Fibroblast of skin of left quadriceps (primary cell): ENCODE measurements at regions not wholly inside any gene's neighbourhood (a gene's known extent, or its start where the extent isn't known, plus 50 kb on each side); places are given as distances from the start of the nearest gene placed in this dataset.

Experiments
- DNase-seq, 2 experiments: peaks; one replicate each; pipeline ENCODE4 v3.0.0-alpha.2; 2013; ENCODE audit warnings: low read depth in 2 of 2

DNA sequence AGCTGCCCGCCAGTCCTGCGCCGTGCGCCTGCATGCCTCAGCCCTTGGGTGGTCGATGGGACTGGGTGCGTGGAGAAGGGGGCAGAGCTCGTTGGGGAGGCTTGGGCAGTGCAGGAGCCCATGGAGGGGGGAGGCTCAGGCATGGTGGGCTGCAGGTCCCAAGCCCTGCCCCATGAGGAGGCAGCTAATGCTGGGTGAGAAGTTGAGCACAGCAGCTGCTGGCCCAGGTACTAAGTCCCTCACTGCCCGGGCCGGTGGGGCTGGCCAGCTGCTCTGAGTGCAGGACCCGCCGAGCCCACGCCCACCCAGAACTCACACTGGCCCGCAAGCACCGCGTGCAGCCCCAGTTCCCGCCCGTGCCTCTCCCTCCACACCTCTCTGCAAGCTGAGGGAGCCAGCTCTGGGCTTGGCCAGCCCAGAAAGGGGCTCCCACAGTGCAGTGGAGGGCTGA is 764.3 kb upstream of the TYRP1 start:
- no peak for DNase-seq

DNA sequence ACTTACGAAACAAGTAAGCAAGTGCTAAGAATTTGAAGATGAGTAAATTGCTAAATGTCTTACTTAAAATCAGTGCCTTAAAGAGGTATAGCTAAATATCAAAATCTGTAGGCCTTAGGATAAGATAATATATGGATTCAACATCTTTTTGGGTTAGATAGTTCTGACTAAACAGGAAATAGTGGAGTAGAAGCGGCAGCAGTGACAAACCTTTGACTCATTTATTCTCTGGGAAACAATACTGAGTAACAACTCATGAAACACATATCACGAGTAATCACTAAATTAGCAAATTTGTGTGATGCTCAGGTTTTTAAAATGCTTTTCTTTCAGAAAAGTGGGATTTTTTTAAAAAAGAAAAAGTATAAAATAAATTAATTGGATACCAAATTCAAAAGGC is 762.1 kb upstream of the TYRP1 start:
- DNase-seq, result peak in 1 of 2 experiments; percentile 14

DNA sequence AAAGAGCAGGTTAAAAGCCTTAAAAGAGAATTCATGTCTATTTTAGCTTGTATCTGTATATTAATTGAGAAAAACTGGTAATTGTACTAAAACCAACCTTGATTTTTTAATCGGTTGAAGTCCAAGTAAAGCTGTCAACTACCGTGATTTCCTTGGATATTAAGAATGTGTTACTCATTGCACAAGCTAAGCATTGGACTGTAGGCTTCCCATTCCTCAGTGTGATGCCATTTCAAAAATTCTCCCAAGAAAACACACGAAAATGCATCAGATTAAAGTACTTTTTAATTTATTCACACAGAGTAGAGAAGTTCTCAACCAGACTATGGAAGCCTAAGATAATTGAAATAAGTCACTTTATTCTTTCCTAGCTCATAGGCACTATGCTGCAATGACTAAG is 761.4 kb upstream of the TYRP1 start:
- DNase-seq, result no peak

DNA sequence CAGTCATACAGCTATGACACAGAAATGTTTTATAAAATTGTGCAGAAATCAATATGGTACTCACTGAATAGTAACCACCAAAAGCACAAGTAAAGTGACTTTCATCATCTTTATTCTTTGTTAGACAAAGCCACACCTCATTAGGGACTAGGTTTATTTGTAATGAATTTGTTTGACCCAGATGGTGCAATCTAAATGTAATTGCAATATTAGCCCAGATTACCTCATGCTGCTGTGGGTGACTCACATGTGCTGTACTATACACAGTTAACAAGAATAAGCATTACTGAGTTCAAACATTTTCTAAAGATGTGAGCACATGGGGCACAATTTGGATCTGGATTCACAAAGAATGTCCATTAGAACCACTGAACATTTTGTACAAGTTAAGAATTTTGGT is 759.3 kb upstream of the TYRP1 start:
- peak; percentile 88 for DNase-seq

DNA sequence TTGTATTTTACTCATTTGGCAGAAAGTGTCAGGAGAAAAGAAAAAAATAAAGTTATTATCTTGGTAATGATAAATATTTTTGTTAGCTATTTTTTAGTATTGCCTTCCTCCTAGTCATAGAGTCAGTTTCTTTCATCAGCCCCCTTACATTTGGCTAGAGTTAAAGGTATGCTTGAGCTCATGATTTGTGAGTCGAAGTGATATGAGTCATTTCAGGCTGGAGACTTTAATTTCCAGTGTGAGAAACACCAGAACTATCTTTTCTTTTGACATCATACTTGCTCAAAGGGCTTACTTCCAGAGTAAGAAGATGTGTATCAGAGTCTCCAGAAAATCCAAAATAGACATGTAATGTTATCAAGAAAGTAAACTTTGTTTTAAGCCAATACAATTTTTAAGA is 746.7 kb upstream of the TYRP1 start:
- peak; percentile 62 to 65 for DNase-seq

DNA sequence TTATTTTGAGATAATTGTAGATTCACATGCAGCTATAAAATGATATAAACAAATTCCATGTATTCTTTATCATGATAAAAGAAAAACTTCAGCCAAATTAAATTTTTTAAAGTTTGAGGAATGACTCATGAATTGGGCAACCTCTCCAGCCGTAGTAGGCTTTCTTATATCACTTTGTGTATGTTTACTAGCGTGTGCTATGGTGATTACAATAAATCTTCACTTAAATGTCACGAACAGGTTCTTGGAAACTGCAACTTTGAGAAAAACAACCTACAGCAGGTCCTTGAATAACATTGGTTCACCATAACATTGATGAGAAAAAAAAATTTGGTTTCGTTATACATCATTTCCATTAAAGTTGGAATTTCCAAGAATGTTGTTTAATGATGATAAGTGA is 730.9 kb upstream of the TYRP1 start:
- DNase-seq, result no peak

DNA sequence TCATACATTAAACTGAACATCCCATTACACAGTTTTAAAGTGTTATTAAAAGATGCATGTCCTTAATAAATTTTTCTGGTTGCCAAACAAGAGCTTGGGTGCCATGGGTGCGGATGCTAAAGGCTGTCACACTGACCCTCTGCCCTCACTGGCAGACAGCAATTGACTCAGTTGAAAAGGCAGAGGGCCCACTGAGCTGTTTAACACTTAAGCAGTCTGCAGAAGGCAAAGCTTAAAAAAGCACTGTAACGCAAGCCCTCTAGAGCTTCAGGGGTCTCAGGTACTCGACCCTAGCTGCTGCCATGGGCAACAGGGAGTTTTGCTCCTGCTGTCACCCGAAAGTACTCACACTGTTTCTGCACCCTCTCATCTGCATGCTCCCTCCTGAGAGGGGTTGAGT is 726.4 kb upstream of the TYRP1 start:
- DNase-seq, result no peak

DNA sequence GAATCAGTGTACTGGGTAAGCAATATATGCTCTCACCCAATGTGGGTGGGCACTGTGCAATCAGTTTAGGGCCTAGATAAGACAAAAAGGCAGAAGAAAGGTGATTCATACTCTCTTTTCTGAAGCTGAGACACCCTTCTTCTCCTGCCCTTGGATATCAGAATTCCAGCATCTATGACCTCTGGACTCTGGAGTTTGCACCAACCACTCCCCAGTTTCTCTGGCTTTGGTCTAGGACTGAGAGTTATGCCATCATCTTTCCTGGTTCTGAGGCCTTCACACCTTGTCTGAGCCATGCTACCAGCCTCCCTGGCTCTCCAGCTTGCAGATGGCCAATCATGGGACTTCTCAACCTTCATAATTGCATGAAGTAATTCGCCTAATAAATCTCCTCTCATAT is 724.6 kb upstream of the TYRP1 start:
- DNase-seq, result no peak

DNA sequence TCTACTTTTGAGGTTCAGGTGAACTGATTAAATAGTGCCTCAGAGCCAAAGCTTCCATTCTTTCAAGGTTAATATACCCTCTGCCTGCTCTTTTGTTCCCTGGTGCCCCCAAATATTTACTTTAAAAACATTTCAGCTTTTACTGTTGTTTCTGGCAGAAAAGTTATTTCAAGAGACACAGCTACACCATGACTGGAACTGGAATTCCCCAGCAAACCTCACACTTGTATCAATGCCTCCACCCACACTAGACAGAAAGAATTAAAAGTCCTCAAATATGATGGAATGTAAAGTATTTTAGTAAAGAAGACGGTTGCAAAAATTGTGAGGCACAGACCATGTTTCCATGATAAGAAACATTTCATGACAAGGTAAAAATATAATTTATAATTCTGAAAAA is 720.2 kb upstream of the TYRP1 start:
- no peak for DNase-seq

DNA sequence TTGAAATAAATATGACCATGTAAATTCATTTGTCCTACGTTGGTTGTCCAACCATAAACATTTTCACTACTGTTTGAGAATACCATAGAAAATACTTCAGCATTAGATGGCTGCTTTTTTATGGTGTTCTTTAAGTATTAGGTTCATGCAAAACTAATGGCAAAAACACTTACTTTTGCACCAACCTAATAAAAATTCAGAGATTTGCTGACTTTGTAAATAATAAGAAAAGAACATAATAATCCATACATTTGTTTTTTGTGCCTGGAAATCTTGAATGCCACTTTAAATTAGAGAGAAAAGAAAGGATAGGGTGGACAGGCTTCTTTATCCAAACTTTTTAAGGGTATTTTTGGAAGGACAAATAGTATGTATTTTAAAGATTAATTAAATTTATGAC is 719.7 kb upstream of the TYRP1 start:
- DNase-seq, result no peak

DNA sequence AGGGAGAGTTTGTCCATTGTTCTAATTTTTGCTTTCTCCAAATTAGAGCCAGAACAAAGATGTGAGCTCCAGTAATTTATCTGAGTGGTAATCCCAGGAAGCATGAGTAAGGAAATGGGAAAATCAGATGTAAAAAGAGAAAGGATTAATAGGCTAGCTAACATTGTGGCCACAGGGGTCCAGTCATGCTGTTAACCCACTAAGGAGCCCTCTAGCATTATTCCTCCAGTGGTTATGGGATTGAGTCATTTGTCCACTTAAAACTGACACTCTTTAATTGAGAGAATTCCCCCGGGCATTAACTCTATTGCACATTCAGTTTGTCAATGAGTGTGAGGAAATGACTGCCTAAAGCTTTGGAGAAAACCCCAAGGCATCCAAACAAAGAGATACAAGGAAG is 700.3 kb upstream of the TYRP1 start:
- DNase-seq, result peak in 1 of 2 experiments; percentile 2

DNA sequence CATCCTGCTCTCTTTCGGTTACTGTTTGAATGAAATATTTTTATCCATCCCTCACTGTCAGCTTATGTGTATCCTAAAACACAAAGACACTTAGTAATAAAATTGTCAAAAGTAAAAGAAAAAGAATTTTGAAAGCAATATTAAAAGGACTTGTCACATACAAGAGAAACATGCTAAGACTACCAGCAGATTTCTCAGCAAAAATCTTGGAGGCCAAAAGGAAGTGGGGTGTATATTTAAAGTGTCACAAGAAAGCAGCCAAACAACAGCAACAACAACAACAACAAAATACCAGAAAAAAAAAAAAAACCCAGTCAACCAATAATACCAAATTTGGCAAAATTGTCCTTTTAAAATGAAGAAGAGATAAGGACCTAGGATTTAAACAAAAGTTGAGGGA is 678.7 kb upstream of the TYRP1 start:
- DNase-seq, result no peak

DNA sequence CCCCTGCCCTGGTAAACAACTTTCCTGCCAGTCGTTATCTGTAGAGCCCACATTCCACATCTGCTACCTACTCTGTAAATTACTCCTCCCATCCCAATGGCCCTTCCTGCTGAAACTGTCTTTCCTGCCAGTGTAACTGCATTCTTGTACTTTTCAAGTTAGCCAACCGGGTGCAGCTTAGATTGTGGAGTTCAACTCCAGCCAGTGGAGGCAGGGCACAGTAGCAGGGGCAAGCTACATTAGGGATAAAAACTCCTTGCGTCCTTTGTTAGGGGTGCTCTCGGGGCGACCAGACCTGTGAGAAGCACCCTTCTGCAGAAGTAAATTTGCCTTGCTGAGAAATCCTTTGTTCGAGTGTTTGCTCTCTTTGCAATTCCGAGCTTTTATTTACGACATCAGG is 639.0 kb upstream of the TYRP1 start:
- no peak for DNase-seq

DNA sequence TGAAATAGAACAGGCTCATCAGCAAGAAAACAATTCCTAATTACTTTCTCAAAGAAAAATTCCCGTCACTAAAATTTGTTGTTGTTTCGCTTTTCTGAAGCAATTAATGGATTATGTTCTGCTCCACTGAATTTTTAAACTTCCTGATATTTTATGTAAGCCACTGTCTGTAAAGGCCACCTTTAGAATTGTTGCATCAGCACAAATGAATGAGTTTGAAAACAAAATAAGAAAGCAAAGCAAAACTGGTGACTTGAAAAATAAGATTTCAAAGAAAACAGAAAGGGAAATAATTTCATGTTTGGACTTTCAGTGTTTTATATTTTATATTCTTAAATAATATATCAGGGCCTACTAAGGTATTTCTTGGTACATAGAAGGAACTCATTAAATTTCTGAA is 636.3 kb upstream of the TYRP1 start:
- DNase-seq, result no peak

DNA sequence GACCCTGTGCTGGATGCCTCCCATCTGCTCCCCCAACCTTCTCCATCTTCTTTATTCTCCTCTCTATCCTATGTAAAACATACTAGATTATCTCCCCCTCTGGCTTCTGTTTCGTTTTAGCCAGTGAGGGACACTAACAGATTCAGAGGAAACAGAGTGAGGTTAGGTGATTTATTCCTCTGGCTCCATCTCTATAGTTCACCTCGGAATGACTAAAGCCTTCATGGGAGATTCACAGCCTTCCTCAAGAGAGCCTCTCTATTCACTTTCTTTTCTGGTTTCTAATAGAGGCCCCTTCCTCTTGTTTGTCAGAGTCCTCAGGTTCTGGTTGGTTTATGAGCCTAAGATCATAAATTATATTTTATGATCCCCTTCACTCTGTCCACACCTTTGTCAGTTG is 633.1 kb upstream of the TYRP1 start:
- DNase-seq, result no peak

DNA sequence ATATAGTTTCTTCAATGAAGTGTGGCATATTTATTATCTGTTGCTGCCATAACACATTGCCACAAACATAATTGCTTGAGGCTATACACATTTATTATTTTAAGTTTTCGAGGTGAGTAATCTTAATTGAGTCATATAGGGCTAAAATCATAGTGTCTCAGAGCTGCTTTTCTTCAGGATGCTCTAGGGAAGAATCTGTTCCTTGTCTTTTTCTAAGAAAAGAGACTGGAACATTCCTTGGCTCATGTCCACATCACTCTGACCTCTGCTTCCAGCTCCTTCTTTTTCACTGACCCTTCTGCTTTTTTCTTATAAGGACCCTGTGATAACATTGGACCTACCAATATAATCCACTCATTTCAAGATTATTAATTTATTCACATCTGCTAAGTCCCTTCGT is 632.4 kb upstream of the TYRP1 start:
- no peak for DNase-seq

DNA sequence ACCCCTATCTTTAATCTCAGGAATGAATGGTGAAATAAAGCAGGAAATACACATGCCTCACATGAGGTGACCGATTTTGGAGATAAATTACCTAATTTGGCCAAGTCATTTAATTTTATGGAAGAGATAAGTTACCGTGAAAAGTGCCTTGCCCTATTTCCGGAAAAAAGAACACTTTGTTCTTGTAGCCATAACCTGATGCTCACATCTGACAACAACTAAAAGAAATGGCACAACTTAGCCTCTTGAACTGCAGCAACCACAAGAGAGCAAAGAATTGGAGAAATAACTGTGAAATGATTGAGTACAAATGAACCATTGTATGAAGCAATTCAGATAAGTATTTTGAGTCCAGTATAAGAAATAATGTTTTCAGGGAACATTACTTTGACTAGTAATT is 628.1 kb upstream of the TYRP1 start:
- DNase-seq, result no peak

DNA sequence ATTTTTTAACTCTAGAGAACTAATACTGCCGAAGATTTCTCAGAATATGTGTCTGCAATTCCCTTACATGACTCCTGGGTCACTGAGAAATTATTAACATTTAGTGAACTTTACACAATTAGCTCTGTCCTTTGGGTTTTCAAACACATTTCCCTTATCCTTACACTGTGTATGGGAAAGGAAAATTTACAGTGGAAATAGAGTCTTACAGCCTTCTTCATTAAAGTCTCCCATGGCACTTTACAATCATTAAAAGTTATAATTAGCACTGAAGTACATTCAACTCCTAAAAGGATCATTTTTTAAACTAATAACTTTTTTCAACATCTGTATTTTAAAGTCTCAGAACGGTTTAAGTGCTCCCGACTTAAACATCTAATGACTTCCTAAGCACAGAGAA is 627.5 kb upstream of the TYRP1 start:
- no peak for DNase-seq

DNA sequence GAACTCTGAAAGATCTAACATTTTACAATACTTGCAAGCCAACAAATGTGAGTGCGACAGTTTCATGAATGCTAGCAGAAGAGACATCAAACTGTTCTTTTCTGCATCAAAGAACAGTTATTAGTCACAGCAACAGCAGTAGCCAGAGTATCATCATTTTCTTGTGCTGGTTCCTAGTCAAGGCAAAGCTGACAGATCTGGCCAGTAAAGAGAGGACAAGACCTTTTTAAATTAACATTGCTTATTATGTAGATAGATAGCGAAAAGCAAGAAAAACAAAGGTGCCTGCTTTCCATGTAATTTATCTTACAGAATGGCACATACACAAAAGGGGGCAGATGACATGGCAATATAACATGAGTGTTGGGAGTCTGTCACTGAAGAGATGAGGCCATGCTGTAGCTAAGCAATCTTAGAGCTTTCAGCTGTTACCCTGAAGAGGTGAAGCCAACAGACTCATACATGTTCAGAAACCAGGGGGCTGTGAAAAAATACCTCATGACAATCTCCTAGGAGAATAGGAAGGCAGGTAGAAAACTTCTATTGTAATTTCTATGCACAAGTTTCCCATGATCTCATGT is 626.6 kb upstream of the TYRP1 start:
- no peak for DNase-seq

DNA sequence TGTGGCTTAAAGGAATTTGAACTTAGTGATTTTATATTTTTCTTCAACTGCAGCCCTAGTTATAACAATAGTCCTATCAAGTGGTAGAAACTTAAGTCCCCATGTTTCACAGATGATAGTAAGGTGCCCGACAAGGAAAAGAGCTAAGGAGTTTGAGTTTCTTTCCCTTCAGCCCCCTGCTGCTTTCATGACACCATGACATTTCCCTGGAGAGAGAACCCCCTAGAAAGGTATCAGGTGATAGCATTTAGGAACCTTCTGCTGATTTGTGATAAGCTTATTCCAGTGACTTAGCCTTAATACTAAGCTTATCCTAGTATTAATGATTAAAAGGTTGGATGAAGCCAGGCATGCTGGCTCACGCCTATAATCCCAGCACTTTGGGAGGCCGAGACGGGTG is 623.8 kb upstream of the TYRP1 start:
- no peak for DNase-seq

DNA sequence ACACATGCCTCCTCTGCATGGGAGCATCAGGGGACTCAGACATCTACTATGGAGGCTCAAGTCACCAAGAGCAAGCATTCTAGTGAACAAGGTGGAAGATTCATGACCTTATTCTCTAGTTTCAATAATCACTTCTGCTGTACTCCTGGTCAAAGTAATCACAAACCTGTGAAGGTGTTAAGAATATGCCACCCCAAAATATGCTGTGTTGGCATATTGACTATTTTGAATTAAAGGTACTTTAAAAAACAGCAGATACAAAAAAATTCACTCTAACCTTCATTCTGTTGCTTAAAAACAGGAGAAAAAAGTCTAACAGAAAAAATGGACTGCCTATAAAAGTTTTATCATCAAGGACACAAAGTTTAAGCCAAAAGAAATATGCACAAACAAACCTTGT is 607.8 kb upstream of the TYRP1 start:
- no peak for DNase-seq

DNA sequence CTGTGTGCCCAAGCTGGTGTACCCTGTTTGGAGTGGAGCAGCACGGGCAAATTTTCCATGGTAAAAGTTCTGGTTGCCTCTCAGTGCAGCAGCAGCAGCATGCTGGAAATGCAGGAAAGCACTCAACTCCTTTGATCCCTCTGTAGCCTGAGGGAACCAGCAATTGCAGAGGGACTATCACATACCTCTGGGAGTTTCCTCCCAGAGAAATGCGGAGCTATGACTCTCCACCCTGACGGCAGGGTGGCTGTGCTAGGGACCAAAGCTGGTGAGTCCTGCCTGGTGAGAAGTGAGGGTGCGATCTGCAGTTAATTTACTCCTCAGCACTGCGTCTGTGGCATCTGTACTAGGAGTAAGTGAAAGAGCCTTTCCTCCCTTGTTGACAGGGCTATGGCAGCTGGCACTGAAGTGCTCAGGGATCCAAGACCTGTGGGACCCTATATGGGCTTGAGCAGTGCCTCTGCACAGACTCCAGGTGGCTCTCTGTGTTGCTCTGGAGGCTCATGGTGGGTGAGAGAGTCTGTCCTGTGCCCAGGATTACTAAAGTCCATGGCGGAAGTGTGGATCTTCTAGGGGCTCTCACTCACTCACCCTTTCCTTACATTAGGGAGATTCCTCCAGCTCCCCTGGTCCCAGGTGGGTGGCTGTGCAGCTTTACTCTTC is 601.2 kb upstream of the TYRP1 start:
- no peak for DNase-seq

DNA sequence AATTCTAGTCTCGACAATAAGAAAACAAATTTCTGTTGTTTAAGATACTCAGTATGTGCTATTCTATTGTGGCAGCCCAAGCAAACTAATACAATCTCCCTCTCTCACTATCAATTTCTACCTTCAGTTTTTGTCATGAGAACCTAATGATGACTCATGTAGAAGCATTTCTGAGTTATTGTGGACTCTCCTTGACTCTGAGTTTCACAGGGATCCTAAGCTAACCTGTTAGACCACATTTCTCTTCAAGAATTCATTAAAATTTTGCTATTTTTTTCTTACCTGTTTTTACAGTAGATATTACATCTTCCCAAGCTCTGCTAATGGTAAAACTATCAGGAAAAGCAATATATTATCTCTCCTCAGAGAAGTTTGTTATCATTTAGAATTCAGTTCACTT is 599.1 kb upstream of the TYRP1 start:
- no peak for DNase-seq

DNA sequence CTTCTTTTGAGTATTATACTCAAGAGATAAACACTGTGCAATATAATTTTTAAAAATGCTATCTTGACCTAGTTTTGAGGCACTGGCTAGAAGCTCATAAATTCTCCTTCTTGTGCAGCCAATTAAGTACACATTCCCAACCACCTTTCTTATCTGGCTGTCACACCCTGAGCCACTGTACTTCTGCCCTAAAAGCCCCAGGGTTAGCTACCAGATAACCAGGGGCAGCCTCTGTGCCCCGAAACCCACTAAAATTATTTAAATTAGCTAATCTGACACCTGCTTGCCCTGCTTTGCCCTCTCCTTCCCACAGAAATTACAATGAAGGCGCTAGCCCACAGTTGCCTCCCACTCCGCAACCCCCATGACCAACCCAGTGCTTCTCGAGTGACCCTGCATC is 597.3 kb upstream of the TYRP1 start:
- DNase-seq, result no peak
